HFFc6 (cell line): ENCODE measurements at regions not wholly inside any gene's neighbourhood (a gene's known extent, or its start where the extent isn't known, plus 50 kb on each side); places are given as distances from the start of the nearest gene placed in this dataset.
"Not testable (repeated sequence)": the region's sequence is repeated elsewhere in the genome, so short reads cannot be mapped to it uniquely, and the experiment has no call there.

Experiments
- DNase-seq: peaks from one replicate; pipeline ENCODE4 v3.0.0-alpha.2; 2018
- H3K27ac Mint-ChIP-seq: 2 replicates; pipeline ENCODE4 v1.8.0; 2020; ENCODE audit warnings: mild to moderate bottlenecking, mixed read lengths
- H3K27me3 Mint-ChIP-seq: 2 replicates; pipeline ENCODE4 v1.8.0; 2021; ENCODE audit warnings: mild to moderate bottlenecking, moderate library complexity, mixed read lengths; ENCODE audit not compliant: insufficient read depth
- H3K36me3 Mint-ChIP-seq: 2 replicates; pipeline ENCODE4 v1.8.0; 2021; ENCODE audit warnings: low read depth, mixed read lengths
- H3K4me1 Mint-ChIP-seq: 2 replicates; pipeline ENCODE4 v1.8.0; 2020; ENCODE audit warnings: low read depth, mixed read lengths
- H3K4me3 Mint-ChIP-seq: 2 replicates; pipeline ENCODE4 v1.8.0; 2020; ENCODE audit warnings: mild to moderate bottlenecking, moderate library complexity, mixed read lengths
- H3K9me3 Mint-ChIP-seq: 2 replicates; pipeline ENCODE4 v1.8.0; 2020; ENCODE audit warnings: mild to moderate bottlenecking, mixed read lengths
- TF ChIP-seq, protein P1 (sequence below): fragments of 200-600 bp; sonication (generic); IDR thresholded peaks from 2 replicates; pipeline ENCODE4 v1.5.0; 2021; ENCODE audit warnings: antibody characterized with exemption, mild to moderate bottlenecking

DNA sequence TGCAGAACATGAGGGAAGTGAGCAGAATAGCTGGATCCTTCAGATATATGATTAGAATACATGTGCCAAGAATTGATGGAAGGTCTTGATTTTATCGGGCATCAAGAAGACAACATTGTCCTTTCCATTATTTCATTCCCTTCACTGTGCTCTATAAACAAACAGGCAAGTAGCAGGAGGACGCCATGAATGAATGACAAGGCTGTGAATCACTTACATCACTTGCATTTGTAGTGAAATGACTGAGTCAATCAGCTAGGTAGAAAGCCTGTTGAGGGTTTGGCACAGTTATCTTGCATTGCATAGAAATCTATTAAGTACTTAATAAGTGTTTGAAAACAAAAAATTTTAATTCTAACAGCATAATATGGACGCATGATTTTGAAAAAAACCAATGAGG is 548.8 kb upstream of the IZUMO3 start:
- no peak overlapping the region for H3K4me3 Mint-ChIP-seq
- H3K27ac Mint-ChIP-seq: no peak overlapping the region
- H3K27me3 Mint-ChIP-seq: no peaks in the 10 kb centered on the region
- TF ChIP-seq, protein P1, sequence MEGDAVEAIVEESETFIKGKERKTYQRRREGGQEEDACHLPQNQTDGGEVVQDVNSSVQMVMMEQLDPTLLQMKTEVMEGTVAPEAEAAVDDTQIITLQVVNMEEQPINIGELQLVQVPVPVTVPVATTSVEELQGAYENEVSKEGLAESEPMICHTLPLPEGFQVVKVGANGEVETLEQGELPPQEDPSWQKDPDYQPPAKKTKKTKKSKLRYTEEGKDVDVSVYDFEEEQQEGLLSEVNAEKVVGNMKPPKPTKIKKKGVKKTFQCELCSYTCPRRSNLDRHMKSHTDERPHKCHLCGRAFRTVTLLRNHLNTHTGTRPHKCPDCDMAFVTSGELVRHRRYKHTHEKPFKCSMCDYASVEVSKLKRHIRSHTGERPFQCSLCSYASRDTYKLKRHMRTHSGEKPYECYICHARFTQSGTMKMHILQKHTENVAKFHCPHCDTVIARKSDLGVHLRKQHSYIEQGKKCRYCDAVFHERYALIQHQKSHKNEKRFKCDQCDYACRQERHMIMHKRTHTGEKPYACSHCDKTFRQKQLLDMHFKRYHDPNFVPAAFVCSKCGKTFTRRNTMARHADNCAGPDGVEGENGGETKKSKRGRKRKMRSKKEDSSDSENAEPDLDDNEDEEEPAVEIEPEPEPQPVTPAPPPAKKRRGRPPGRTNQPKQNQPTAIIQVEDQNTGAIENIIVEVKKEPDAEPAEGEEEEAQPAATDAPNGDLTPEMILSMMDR: no peak
- DNase-seq: no peak
- H3K36me3 Mint-ChIP-seq: no peaks in the 10 kb centered on the region
- H3K4me1 Mint-ChIP-seq: no peaks in the 10 kb centered on the region
- peaks cover 30% of the 10 kb centered on the region for H3K9me3 Mint-ChIP-seq

DNA sequence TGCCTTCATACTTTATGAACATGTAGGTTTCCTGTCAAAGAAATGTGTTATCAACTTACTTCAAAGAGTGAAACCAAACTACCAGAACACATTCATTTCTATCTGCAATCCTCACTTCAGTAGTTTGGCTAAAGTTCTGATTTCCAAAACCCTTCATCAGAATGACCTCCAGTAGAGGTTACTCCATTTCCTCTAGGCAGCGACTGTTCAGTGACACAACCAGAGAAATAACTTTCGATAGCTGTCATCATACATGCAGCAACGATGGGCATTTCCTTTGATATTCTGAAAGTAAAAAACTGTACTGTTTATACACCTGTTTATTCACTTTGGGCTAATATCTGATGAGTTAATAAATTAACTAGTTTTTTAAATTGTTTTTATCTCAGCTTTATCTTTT is 532.5 kb upstream of the IZUMO3 start:
- Mint-ChIP-seq H3K27me3 (no peaks in the 10 kb centered on the region; the same call in 1 of the 2 replicates), H3K4me3 (no peak overlapping the region), H3K36me3 (no peaks in the 10 kb centered on the region), H3K9me3 (peaks cover 4% of the 10 kb centered on the region; the same call in 1 of the 2 replicates), H3K4me1 (no peaks in the 10 kb centered on the region), H3K27ac (no peak overlapping the region)
- TF ChIP-seq, protein P1: no peak
- no peak for DNase-seq

DNA sequence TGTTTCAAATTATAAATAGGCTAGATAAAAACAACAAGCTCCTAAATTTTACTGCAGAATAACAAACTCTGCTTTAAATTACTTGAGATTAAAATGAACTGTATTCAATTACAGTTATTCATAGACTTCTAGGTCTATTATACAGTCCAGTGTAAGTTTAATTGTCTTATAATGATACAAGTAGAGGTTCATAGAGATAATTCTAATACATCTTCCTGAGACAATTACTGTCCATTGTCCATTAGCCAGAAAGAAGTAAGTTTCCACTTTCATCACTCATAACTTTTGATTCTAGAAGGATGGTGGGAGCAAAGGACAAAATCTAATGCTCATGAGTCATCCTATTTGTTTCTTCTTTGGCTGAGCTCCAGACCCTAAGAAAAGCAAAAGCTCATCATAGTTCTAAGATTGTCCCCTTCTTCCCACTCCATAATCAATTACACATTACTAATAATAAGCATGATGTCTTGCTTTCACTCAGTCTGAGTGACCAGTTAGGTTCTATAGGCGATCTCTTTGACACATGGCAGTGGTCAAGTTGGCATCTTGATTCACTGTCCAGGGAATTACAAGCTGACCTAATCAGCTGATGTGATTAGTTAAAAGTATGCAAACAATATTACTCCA is 502.5 kb upstream of the IZUMO3 start:
- Mint-ChIP-seq H3K27ac (no peak overlapping the region), H3K9me3 (peaks cover 47% of the 10 kb centered on the region), H3K4me1 (no peaks in the 10 kb centered on the region), H3K27me3 (no peaks in the 10 kb centered on the region), H3K4me3 (no peak overlapping the region), H3K36me3 (no peaks in the 10 kb centered on the region)
- no peak for DNase-seq
- TF ChIP-seq, protein P1: no peak

DNA sequence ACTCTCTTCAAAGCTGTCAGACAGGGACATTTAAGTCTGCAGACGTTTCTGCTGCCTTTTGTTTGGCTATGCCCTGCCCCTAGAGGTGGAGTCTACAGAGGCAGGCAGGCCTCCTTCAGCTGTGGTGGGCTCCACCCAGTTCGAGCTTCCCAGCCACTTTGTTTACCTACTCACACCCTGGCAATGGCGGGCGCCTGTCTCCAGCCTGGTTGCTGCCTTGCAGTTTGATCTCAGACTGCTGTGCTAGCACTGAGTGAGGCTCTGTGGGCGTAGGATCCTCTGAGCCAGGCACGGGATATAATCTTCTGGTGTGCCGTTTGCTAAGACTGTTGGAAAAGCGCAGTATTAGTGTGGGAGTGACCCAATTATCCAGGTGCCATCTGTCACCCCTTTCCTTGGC is 499.8 kb upstream of the IZUMO3 start:
- H3K36me3 Mint-ChIP-seq, H3K27me3 Mint-ChIP-seq, H3K4me3 Mint-ChIP-seq, DNase-seq, H3K4me1 Mint-ChIP-seq, H3K27ac Mint-ChIP-seq: not testable (repeated sequence)
- H3K9me3 Mint-ChIP-seq: peaks cover 59% of the 10 kb centered on the region

DNA sequence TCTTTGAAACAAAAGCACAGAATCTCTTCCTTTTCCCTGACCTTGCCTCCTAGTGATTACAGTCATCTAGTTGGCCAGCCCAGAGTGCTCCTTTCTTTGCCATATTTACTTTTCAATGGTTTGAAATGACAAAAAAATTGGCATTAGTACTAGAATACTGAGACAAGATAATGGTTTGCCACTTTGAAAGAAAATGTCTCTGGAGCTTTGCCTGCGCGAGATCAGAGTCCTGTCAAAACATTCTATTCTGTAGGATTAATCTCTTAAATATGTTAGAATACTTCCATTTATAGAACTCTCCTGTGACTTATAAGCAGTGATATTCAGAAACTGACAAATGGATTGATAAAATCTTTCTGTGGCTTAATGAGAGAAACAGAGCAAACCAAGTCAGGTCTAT is 484.0 kb upstream of the IZUMO3 start:
- Mint-ChIP-seq H3K27me3 (no peaks in the 10 kb centered on the region), H3K9me3 (peaks cover 25% of the 10 kb centered on the region), H3K4me1 (no peaks in the 10 kb centered on the region), H3K27ac (no peak overlapping the region), H3K36me3 (no peaks in the 10 kb centered on the region), H3K4me3 (no peak overlapping the region)
- DNase-seq: no peak
- TF ChIP-seq, protein P1: no peak

DNA sequence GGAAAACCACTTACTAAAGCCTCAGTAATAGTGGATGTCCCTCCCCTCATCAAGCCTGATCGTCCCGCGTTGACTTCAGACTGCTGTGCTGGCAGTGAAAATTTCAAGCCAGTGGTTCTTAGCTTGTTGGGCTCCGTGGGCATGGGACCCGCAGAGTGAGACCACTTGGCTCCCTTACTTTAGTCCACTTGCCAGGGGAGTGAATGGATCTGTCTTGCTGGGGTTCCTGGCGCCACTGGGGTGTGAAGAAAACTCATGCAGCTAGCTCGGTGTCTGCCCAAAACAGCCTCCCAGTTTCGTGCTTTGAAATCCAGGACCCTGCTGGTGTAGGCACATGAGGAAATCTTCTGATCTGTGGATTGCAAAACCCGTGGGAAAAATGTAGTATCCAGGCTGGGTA is 480.0 kb upstream of the IZUMO3 start:
- TF ChIP-seq, protein P1: no peak
- H3K4me1 Mint-ChIP-seq: no peaks in the 10 kb centered on the region
- no peak overlapping the region for H3K4me3 Mint-ChIP-seq
- peaks cover 49% of the 10 kb centered on the region for H3K9me3 Mint-ChIP-seq
- no peaks in the 10 kb centered on the region for H3K36me3 Mint-ChIP-seq
- H3K27ac Mint-ChIP-seq: no peak overlapping the region
- DNase-seq: no peak
- H3K27me3 Mint-ChIP-seq: no peaks in the 10 kb centered on the region; the same call in 1 of the 2 replicates
